Endothelial cell of umbilical vein (primary cell): ENCODE measurements at regions not wholly inside any gene's neighbourhood (a gene's known extent, or its start where the extent isn't known, plus 50 kb on each side); places are given as distances from the start of the nearest gene placed in this dataset.

Experiments
- BruUV-seq: library from RNA; stranded (reverse); fragments of 400-500 nt; replicated peaks from 2 replicates; lab custom pipeline; 2021; lab: Mats Ljungman, UMichigan
- CTCF ChIA-PET: fragments of 300-600, 350-600 bp; sonication (Branson Sonifier 250); formaldehyde crosslinking; loops from one replicate; lab custom pipeline; 2021; ENCODE audit warnings: antibody characterized with exemption, inconsistent platforms; lab: Charles Lee
- POLR2A ChIA-PET: fragments of 300-600, 350-600 bp; sonication (Branson Sonifier 250); formaldehyde crosslinking; loops from one replicate; lab custom pipeline; 2021; ENCODE audit warnings: antibody characterized with exemption, inconsistent platforms; lab: Charles Lee
- DNase-seq: peaks from one replicate; pipeline ENCODE4 v3.0.0-alpha.2; 2011; ENCODE audit warnings: low read depth, low spot score
- FAIRE-seq: peaks from 2 replicates; lab custom pipeline; 2011; peaks lifted over from hg19 to GRCh38; lab: Jason Lieb, UNC
- H2AFZ ChIP-seq: 2 replicates; pipeline ENCODE4 v1.6.0; 2012; ENCODE audit warnings: low read depth, low read length, control low read depth, inconsistent platforms
- H3K27ac ChIP-seq: 2 replicates; pipeline ENCODE4 v1.5.1; 2011; ENCODE audit warnings: low read depth, mild to moderate bottlenecking, control low read depth, low read length, moderate library complexity; ENCODE audit not compliant: insufficient read depth
- H3K27me3 ChIP-seq, 2 experiments: 2 replicates each; pipeline versions ENCODE4 v1.6.0 to v1.6.1; 2011; ENCODE audit warnings: low read length in 2 of 2, mixed read lengths in 1 of 2; ENCODE audit not compliant: control insufficient read depth in 2 of 2, insufficient read depth in 2 of 2
- H3K36me3 ChIP-seq, 2 experiments: 2 replicates in 1 of 2; 3 replicates in 1 of 2; pipeline ENCODE4 v1.5.1; 2011; ENCODE audit warnings: low read length in 2 of 2, mild to moderate bottlenecking in 1 of 2, moderate library complexity in 1 of 2; ENCODE audit not compliant: control insufficient read depth in 2 of 2, insufficient read depth in 2 of 2; ENCODE audit errors: extremely low read depth in 1 of 2
- H3K4me1 ChIP-seq: 3 replicates; pipeline ENCODE4 v1.5.1; 2011; ENCODE audit warnings: mild to moderate bottlenecking, low read length; ENCODE audit not compliant: control insufficient read depth, insufficient read depth; ENCODE audit errors: extremely low read depth
- H3K4me2 ChIP-seq: 2 replicates; pipeline ENCODE4 v1.6.1; 2011; ENCODE audit warnings: low read length, control low read depth, mixed read lengths; ENCODE audit not compliant: insufficient read depth
- H3K4me3 ChIP-seq, 3 experiments: fragments of 200-600 bp in 1 of 3; sonication (generic), shearing (Covaris generic) in 1 of 3; replicated peaks in 1 of 3; 2 replicates each; pipeline ENCODE4 v1.5.1; 2011 to 2016; ENCODE audit warnings: control low read depth in 3 of 3, low read length in 3 of 3, mild to moderate bottlenecking in 2 of 3, inconsistent platforms in 1 of 3, low read depth in 1 of 3, moderate library complexity in 1 of 3; ENCODE audit not compliant: insufficient read depth in 1 of 3
- H3K79me2 ChIP-seq: 2 replicates; pipeline ENCODE4 v1.6.0; 2012; ENCODE audit warnings: low read length, inconsistent platforms; ENCODE audit not compliant: control insufficient read depth, insufficient read depth
- H3K9ac ChIP-seq: replicated peaks from 2 replicates; pipeline ENCODE3; 2011; ENCODE audit warnings: low read length, control low read depth; ENCODE audit not compliant: insufficient read depth; ENCODE audit errors: extremely low read depth
- H3K9me1 ChIP-seq: replicated peaks from 3 replicates; pipeline ENCODE4 v1.6.0; 2011; ENCODE audit warnings: mild to moderate bottlenecking, low read length; ENCODE audit not compliant: control insufficient read depth, insufficient read depth; ENCODE audit errors: extremely low read depth
- H3K9me3 ChIP-seq: replicated peaks from 2 replicates; pipeline ENCODE4 v1.5.1; 2012; ENCODE audit warnings: low read length, inconsistent platforms; ENCODE audit not compliant: control insufficient read depth, insufficient read depth
- H4K20me1 ChIP-seq: replicated peaks from 2 replicates; pipeline ENCODE3; 2011; ENCODE audit warnings: mild to moderate bottlenecking, low read length; ENCODE audit not compliant: control insufficient read depth, insufficient read depth; ENCODE audit errors: extremely low read depth
- CTCF ChIP-seq, 2 donors: IDR thresholded peaks; 1 replicate in 1 of 2; 2 replicates in 1 of 2; pipeline ENCODE4 v1.5.1; 2011; ENCODE audit warnings: low read length in 2 of 2, mild to moderate bottlenecking in 2 of 2, moderate library complexity in 2 of 2, control low read depth in 1 of 2, inconsistent platforms in 1 of 2, low read depth in 1 of 2; ENCODE audit not compliant: insufficient read depth in 1 of 2; ENCODE audit errors: extremely low read depth in 1 of 2
- EZH2 ChIP-seq: IDR thresholded peaks from 2 replicates; pipeline ENCODE4 v1.6.1; 2012; ENCODE audit warnings: borderline replicate concordance, low read depth, mild to moderate bottlenecking, moderate library complexity, low read length, inconsistent platforms; ENCODE audit not compliant: severe bottlenecking
- FOS ChIP-seq: IDR thresholded peaks from 2 replicates; pipeline ENCODE4 v1.6.1; 2011; ENCODE audit warnings: mild to moderate bottlenecking, low read length, moderate library complexity, borderline replicate concordance; ENCODE audit not compliant: insufficient read depth
- GATA2 ChIP-seq: IDR thresholded peaks from 2 replicates; pipeline ENCODE4 v1.7.0; 2011; ENCODE audit warnings: low read depth, mild to moderate bottlenecking, moderate library complexity, mixed read lengths, low read length; ENCODE audit not compliant: insufficient read length, insufficient read depth
- JUN ChIP-seq: IDR thresholded peaks from 2 replicates; pipeline ENCODE4 v1.6.1; 2011; ENCODE audit warnings: borderline replicate concordance, low read depth; ENCODE audit not compliant: insufficient read length, insufficient read depth
- MYC ChIP-seq: IDR thresholded peaks from one replicate; pipeline ENCODE4 v1.6.1; 2011; ENCODE audit warnings: mild to moderate bottlenecking, low read depth, low read length
- POLR2A ChIP-seq: IDR thresholded peaks from 2 replicates; pipeline ENCODE4 v1.6.1; 2012; ENCODE audit warnings: low read depth, mild to moderate bottlenecking, control low read depth, low read length
- POLR2AphosphoS5 ChIP-seq: IDR thresholded peaks from 2 replicates; pipeline ENCODE4 v1.6.1; 2012; ENCODE audit warnings: low read depth, mild to moderate bottlenecking, control low read depth, low read length, moderate library complexity; ENCODE audit not compliant: insufficient read depth
- dilution Hi-C: fragments of 300-500 bp; cut with MboI; formaldehyde crosslinking; loops from one replicate; pipeline ENCODE4 v1.15.0; 2019; ENCODE audit warnings: low sequenced_read_pairs; ENCODE audit not compliant: extremely low pct_ligation_motif_present
- intact Hi-C: fragments of 100-400 bp; cut with micrococcal nuclease; formaldehyde crosslinking; loops from one replicate; pipeline ENCODE4 v1.10.0; 2022
- TF ChIP-seq, protein P1 (sequence below): IDR thresholded peaks from 2 replicates; pipeline ENCODE4 v1.6.1; 2011; ENCODE audit not compliant: insufficient read depth, insufficient read length

DNA sequence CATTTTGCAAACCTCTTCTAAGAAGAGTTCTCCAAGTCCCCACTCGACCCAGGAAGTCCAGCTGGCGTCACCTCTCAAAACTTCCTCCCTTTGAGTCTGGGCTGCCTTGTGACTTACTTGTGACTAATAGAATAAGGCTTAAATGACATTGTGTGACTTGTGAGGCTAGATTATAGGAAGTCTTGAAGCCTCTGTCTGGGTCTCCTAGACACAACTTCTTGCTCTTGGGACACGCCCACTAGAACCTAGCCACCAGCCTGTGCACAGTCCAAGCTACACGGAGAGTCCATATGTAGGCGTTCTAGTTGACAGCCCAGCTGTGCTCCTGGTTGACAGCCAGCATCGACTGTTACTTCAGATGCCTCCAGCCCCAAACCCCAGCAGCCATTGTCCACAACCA is 66.7 kb upstream of the TANC2 start:
- no peak overlapping the region for H3K27ac ChIP-seq
- BruUV-seq = no TSS peak
- no peak overlapping the region for H3K4me3 ChIP-seq
- dilution Hi-C loops = no loop called here
- H3K9me1 ChIP-seq = no peaks in the 10 kb centered on the region
- no peaks in the 10 kb centered on the region for H4K20me1 ChIP-seq
- H3K27me3 ChIP-seq = no peaks in the 10 kb centered on the region
- H3K9me3 ChIP-seq = no peaks in the 10 kb centered on the region
- no peak for FAIRE-seq
- CTCF ChIA-PET = interaction anchor here (1.4 kb wide), 1 partner anchor 19 kb away, joined by 3 read pairs; no protein-coding TSS in a partner anchor
- no peak for DNase-seq
- intact Hi-C loops = no loop called here
- no peak overlapping the region for H3K4me2 ChIP-seq
- POLR2A ChIA-PET = no interaction called here
- no peak overlapping the region for H3K9ac ChIP-seq
- no peaks in the 10 kb centered on the region for H3K36me3 ChIP-seq
- H3K4me1 ChIP-seq = peaks cover 16% of the 10 kb centered on the region
- H3K79me2 ChIP-seq = no peaks in the 10 kb centered on the region
- no peak overlapping the region for H2AFZ ChIP-seq
- TF ChIP-seq MYC = no peak
- TF ChIP-seq FOS = no peak
- TF ChIP-seq POLR2AphosphoS5 = no peak
- TF ChIP-seq EZH2 = no peak
- TF ChIP-seq JUN = no peak
- TF ChIP-seq CTCF (IDR thresholded peaks at IDR 0.05; ENCODE audit: extremely low read depth in 1 of 2, insufficient read depth in 1 of 2, low read depth in 1 of 2, low read length in 2 of 2) = no peak
- TF ChIP-seq, protein P1, sequence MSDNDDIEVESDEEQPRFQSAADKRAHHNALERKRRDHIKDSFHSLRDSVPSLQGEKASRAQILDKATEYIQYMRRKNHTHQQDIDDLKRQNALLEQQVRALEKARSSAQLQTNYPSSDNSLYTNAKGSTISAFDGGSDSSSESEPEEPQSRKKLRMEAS = no peak
- TF ChIP-seq GATA2 = no peak
- TF ChIP-seq POLR2A = no peak
